Testis (tissue), 2 donors: ENCODE measurements at regions not wholly inside any gene's neighbourhood (a gene's known extent, or its start where the extent isn't known, plus 50 kb on each side); places are given as distances from the start of the nearest gene placed in this dataset.

Experiments
- POLR2A ChIP-seq: fragments of 450-650 bp; IDR thresholded peaks from one replicate; pipeline ENCODE4 v1.6.1; 2017; ENCODE audit warnings: antibody characterized with exemption, mild to moderate bottlenecking, moderate library complexity
- TF ChIP-seq, protein P1 (sequence below), 3 experiments: fragments of 450-650 bp in 2 of 3; fragments of 200-600 bp in 1 of 3; sonication (generic) in 1 of 3; IDR thresholded peaks; one replicate each; pipeline ENCODE4 v1.5.1; 2016 to 2019; ENCODE audit warnings: antibody characterized with exemption in 3 of 3, mild to moderate bottlenecking in 2 of 3, moderate library complexity in 1 of 3

DNA sequence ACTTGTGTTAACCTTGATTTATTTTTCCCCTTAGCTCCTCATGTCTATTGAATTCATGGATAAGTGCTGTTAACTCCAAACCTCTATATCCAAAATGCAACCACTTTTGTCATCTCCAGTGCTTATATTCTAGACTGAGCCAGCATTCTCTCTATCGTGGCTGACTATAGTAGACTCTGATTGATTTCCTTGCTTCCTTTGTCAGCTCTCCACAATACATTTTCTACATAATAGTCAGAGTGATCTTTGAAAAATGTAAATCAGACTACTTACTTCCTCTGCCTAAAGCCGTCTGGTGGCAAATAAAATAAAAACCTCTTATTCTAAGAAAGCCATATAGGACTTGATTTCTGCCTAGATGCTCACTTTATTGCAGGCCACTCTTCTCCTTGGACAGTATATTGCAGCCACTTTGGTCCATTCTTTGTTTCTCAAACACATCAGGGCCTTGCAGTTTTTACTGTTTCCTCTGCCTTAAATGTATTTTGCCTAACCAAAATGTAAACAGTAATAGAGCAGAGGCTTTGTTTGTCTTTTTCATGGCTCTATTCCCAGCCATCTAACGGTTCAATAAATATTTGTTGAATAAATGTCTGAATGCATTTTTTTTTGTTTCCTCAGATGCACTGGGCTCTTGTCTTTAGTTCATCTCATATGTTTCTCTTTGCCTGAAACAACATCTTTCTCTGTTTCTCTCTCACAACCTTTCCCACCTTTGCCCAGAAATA lies 243.6 kb upstream of the CSNK1A1L start:
- TF ChIP-seq, protein P1, sequence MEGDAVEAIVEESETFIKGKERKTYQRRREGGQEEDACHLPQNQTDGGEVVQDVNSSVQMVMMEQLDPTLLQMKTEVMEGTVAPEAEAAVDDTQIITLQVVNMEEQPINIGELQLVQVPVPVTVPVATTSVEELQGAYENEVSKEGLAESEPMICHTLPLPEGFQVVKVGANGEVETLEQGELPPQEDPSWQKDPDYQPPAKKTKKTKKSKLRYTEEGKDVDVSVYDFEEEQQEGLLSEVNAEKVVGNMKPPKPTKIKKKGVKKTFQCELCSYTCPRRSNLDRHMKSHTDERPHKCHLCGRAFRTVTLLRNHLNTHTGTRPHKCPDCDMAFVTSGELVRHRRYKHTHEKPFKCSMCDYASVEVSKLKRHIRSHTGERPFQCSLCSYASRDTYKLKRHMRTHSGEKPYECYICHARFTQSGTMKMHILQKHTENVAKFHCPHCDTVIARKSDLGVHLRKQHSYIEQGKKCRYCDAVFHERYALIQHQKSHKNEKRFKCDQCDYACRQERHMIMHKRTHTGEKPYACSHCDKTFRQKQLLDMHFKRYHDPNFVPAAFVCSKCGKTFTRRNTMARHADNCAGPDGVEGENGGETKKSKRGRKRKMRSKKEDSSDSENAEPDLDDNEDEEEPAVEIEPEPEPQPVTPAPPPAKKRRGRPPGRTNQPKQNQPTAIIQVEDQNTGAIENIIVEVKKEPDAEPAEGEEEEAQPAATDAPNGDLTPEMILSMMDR (IDR thresholded peaks at IDR 0.05) = no peak
- TF ChIP-seq POLR2A = no peak
